Hepatocyte (in vitro differentiated cells): ENCODE measurements at regions not wholly inside any gene's neighbourhood (a gene's known extent, or its start where the extent isn't known, plus 50 kb on each side); places are given as distances from the start of the nearest gene placed in this dataset.

ENCODE experiments used
- EZH2 ChIP-seq: fragments of 200-600 bp; sonication (generic); IDR thresholded peaks from 2 replicates; pipeline ENCODE4 v1.6.1; 2016; ENCODE audit warnings: antibody characterized with exemption, mild to moderate bottlenecking, borderline replicate concordance
- EZH2phosphoT487 ChIP-seq: fragments of 200-600 bp; sonication (generic); IDR thresholded peaks from one replicate; pipeline ENCODE4 v1.6.1; 2018; ENCODE audit warnings: antibody characterized with exemption, mild to moderate bottlenecking, low read depth, moderate library complexity; ENCODE audit not compliant: unreplicated experiment, severe bottlenecking
- TF ChIP-seq, protein P1 (sequence below): fragments of 200-600 bp; sonication (generic); IDR thresholded peaks from 2 replicates; pipeline ENCODE4 v1.5.1; 2016; ENCODE audit warnings: antibody characterized with exemption, mild to moderate bottlenecking; ENCODE audit not compliant: poor library complexity

DNA sequence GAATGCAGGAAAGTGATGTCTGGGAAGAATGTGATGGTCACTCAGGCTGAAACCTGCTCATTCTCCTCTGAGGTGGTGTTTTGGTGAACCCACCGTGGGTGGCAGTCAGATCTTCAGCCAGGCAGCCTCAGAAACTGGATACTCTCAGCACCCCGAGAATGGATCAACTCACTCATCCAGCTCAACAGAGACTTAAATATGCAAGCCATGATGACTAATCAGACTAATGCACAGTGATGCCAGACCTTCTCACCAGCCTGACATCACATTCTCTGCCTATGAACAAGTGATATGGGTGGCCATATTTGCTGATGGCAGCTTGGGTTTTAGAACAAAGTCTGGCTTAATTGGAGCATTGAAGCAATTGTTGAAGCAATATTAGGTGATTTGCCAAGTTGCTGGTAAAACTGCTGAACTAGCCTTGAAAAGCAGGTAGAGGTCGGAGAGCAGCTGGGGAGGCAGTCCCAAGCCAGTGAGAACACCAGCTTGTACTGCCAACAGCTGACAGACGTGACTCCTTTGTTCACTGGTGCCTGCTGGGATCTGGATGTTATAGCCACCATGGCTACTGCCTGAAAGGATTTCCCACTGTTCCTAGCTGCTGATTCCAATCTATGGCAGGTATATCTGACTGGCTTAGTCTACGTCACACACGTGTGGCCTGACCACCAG lies 608.1 kb downstream of the MID1IP1 start:
- TF ChIP-seq, protein P1, sequence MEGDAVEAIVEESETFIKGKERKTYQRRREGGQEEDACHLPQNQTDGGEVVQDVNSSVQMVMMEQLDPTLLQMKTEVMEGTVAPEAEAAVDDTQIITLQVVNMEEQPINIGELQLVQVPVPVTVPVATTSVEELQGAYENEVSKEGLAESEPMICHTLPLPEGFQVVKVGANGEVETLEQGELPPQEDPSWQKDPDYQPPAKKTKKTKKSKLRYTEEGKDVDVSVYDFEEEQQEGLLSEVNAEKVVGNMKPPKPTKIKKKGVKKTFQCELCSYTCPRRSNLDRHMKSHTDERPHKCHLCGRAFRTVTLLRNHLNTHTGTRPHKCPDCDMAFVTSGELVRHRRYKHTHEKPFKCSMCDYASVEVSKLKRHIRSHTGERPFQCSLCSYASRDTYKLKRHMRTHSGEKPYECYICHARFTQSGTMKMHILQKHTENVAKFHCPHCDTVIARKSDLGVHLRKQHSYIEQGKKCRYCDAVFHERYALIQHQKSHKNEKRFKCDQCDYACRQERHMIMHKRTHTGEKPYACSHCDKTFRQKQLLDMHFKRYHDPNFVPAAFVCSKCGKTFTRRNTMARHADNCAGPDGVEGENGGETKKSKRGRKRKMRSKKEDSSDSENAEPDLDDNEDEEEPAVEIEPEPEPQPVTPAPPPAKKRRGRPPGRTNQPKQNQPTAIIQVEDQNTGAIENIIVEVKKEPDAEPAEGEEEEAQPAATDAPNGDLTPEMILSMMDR, result no peak
- TF ChIP-seq EZH2 (no peak), EZH2phosphoT487 (no peak)
